H1 (cell line): ENCODE measurements at regions not wholly inside any gene's neighbourhood (a gene's known extent, or its start where the extent isn't known, plus 50 kb on each side); places are given as distances from the start of the nearest gene placed in this dataset.
"Not testable (repeated sequence)": the region's sequence is repeated elsewhere in the genome, so short reads cannot be mapped to it uniquely, and the experiment has no call there.

Source experiments
- CTCF ChIA-PET: fragments of 300-600 bp; sonication (Branson Sonifier 250); formaldehyde crosslinking; loops from one replicate; lab custom pipeline; 2021; ENCODE audit not compliant: partially characterized antibody; lab: Charles Lee
- POLR2A ChIA-PET: fragments of 300-600 bp; sonication (Branson Sonifier 250); formaldehyde crosslinking; loops from one replicate; lab custom pipeline; 2021; ENCODE audit warnings: inconsistent platforms; ENCODE audit not compliant: partially characterized antibody; lab: Charles Lee
- DNase-seq, 2 experiments: peaks; one replicate each; pipeline versions ENCODE4 v3.0.0 to v3.0.0-alpha.2; 2010 to 2022; ENCODE audit warnings: low spot score in 2 of 2, low read depth in 1 of 2, mixed read lengths in 1 of 2
- FAIRE-seq: peaks from 2 replicates; lab custom pipeline; 2011; peaks lifted over from hg19 to GRCh38; lab: Jason Lieb, UNC
- H2AFZ ChIP-seq: 2 replicates; pipeline ENCODE4 v1.8.1; 2012; ENCODE audit warnings: low read length, inconsistent platforms
- H2AK5ac ChIP-seq: 2 replicates; pipeline ENCODE4 v1.6.1; 2013; ENCODE audit warnings: low read depth, low read length
- H2BK120ac ChIP-seq: replicated peaks from 2 replicates; pipeline ENCODE3; 2013; ENCODE audit warnings: low read depth, low read length, inconsistent platforms
- H2BK12ac ChIP-seq: 2 replicates; pipeline ENCODE4 v1.6.1; 2013; ENCODE audit warnings: low read depth, low read length
- H2BK15ac ChIP-seq: 2 replicates; pipeline ENCODE4 v1.6.1; 2013; ENCODE audit warnings: low read length
- H2BK20ac ChIP-seq: 2 replicates; pipeline ENCODE4 v1.6.1; 2013; ENCODE audit warnings: low read length
- H2BK5ac ChIP-seq: 2 replicates; pipeline ENCODE4 v1.6.1; 2013; ENCODE audit warnings: low read depth, low read length
- H3K14ac ChIP-seq: 2 replicates; pipeline ENCODE4 v1.6.1; 2013; ENCODE audit warnings: inconsistent platforms; ENCODE audit not compliant: insufficient read length
- H3K18ac ChIP-seq: 2 replicates; pipeline ENCODE4 v1.6.1; 2013; ENCODE audit warnings: low read length; ENCODE audit errors: extremely low read depth
- H3K23ac ChIP-seq: 2 replicates; pipeline ENCODE4 v1.6.1; 2013; ENCODE audit warnings: inconsistent platforms; ENCODE audit not compliant: insufficient read length
- H3K23me2 ChIP-seq: 2 replicates; pipeline ENCODE4 v1.6.1; 2013; ENCODE audit warnings: low read depth, low read length
- H3K27ac ChIP-seq: 2 replicates; pipeline ENCODE4 v1.6.1; 2011; ENCODE audit warnings: low read depth, low read length, inconsistent platforms
- H3K27me3 ChIP-seq, 4 experiments: replicated peaks in 1 of 4; 1 replicate in 1 of 4; 2 replicates in 3 of 4; pipeline versions ENCODE4 v1.6.1 to v1.8.1; 2011 to 2013; ENCODE audit warnings: low read length in 3 of 4, mild to moderate bottlenecking in 3 of 4, inconsistent platforms in 2 of 4, mixed read lengths in 2 of 4, moderate library complexity in 1 of 4; ENCODE audit not compliant: control insufficient read depth in 3 of 4, insufficient read depth in 3 of 4; ENCODE audit errors: extremely low read depth in 1 of 4
- H3K36me3 ChIP-seq, 4 experiments: 2 replicates each; pipeline versions ENCODE4 v1.6.1 to v1.8.1; 2011 to 2013; ENCODE audit warnings: mild to moderate bottlenecking in 4 of 4, low read length in 3 of 4, moderate library complexity in 2 of 4, control low read depth in 1 of 4, inconsistent platforms in 1 of 4; ENCODE audit not compliant: insufficient read depth in 4 of 4, control insufficient read depth in 2 of 4
- H3K4ac ChIP-seq: replicated peaks from 2 replicates; pipeline ENCODE3; 2013; ENCODE audit warnings: low read length, low read depth, mixed read lengths, inconsistent platforms; ENCODE audit not compliant: insufficient read length
- H3K4me1 ChIP-seq, 4 experiments: replicated peaks in 1 of 4; 1 replicate in 1 of 4; 2 replicates in 3 of 4; pipeline versions ENCODE4 v1.6.1 to v1.8.1; 2011 to 2013; ENCODE audit warnings: low read length in 3 of 4, inconsistent platforms in 2 of 4, mixed read lengths in 1 of 4; ENCODE audit not compliant: insufficient read depth in 4 of 4, control insufficient read depth in 3 of 4
- H3K4me2 ChIP-seq, 2 experiments: 2 replicates each; pipeline versions ENCODE4 v1.6.1 to v1.8.1; 2011 to 2013; ENCODE audit warnings: low read depth in 2 of 2, low read length in 2 of 2, control low read depth in 1 of 2, inconsistent platforms in 1 of 2, mild to moderate bottlenecking in 1 of 2; ENCODE audit not compliant: insufficient read depth in 1 of 2
- H3K4me3 ChIP-seq, 4 experiments: fragments of 200-600, 300-600 bp in 1 of 4; sonication (generic), shearing (Covaris generic), sonication (Bioruptor Twin) in 1 of 4; 2 replicates each; pipeline versions ENCODE4 v1.5.1 to v1.8.1; 2011 to 2016; ENCODE audit warnings: low read length in 4 of 4, low read depth in 3 of 4, control low read depth in 2 of 4, inconsistent platforms in 2 of 4, mild to moderate bottlenecking in 2 of 4, mixed read lengths in 1 of 4, moderate library complexity in 1 of 4; ENCODE audit not compliant: insufficient read depth in 2 of 4; ENCODE audit errors: extremely low read depth in 1 of 4
- H3K56ac ChIP-seq: replicated peaks from 2 replicates; pipeline ENCODE3; 2013; ENCODE audit warnings: low read depth, mild to moderate bottlenecking, mixed read lengths, low read length, inconsistent platforms; ENCODE audit not compliant: insufficient read length
- H3K79me1 ChIP-seq: 2 replicates; pipeline ENCODE4 v1.6.1; 2013; ENCODE audit warnings: low read depth, low read length, control low read depth
- H3K79me2 ChIP-seq, 2 experiments: 2 replicates each; pipeline versions ENCODE4 v1.6.1 to v1.8.1; 2012 to 2013; ENCODE audit warnings: low read length in 2 of 2, mild to moderate bottlenecking in 2 of 2, inconsistent platforms in 1 of 2; ENCODE audit not compliant: insufficient read depth in 2 of 2, control insufficient read depth in 1 of 2
- H3K9ac ChIP-seq, 4 experiments: replicated peaks in 1 of 4; 1 replicate in 1 of 4; 2 replicates in 3 of 4; pipeline versions ENCODE4 v1.6.1 to v1.8.1; 2011 to 2013; ENCODE audit warnings: low read depth in 3 of 4, low read length in 3 of 4, control low read depth in 2 of 4, mild to moderate bottlenecking in 2 of 4, moderate library complexity in 2 of 4, inconsistent platforms in 1 of 4; ENCODE audit errors: extremely low read depth in 1 of 4
- H3K9me3 ChIP-seq, 2 experiments: 2 replicates each; pipeline versions ENCODE4 v1.6.1 to v1.8.1; 2012 to 2013; ENCODE audit warnings: mild to moderate bottlenecking in 2 of 2, moderate library complexity in 2 of 2, control low read depth in 1 of 2, inconsistent platforms in 1 of 2, low read depth in 1 of 2, low read length in 1 of 2, mixed read lengths in 1 of 2; ENCODE audit not compliant: insufficient read depth in 2 of 2
- H4K20me1 ChIP-seq, 2 experiments: replicated peaks in 1 of 2; 2 replicates each; pipeline versions ENCODE3 to v1.8.1; 2011 to 2013; ENCODE audit warnings: inconsistent platforms in 2 of 2, low read length in 2 of 2, mild to moderate bottlenecking in 1 of 2; ENCODE audit not compliant: insufficient read depth in 2 of 2, control insufficient read depth in 1 of 2
- H4K5ac ChIP-seq: 2 replicates; pipeline ENCODE4 v1.6.1; 2013; ENCODE audit warnings: low read length, low read depth, mixed read lengths, inconsistent platforms; ENCODE audit not compliant: insufficient read length
- H4K8ac ChIP-seq: 2 replicates; pipeline ENCODE4 v1.8.0; 2013; ENCODE audit warnings: mild to moderate bottlenecking, moderate library complexity, low read length, inconsistent platforms; ENCODE audit not compliant: insufficient read depth; ENCODE audit errors: extremely low read depth
- H4K91ac ChIP-seq: replicated peaks from 2 replicates; pipeline ENCODE3; 2013; ENCODE audit warnings: low read length, mixed read lengths, inconsistent platforms; ENCODE audit not compliant: insufficient read length
- WGBS, 2 experiments: shearing (Covaris generic) in 1 of 2; methylation state at CpG; one replicate each; pipeline versions ENCODE4 v1.1.6 to v1.1.7; 2013 to 2015; ENCODE audit warnings: low lambda C conversion rate in 2 of 2, mixed read lengths in 2 of 2, inconsistent platforms in 1 of 2, low coverage in 1 of 2, missing lambda C conversion rate in 1 of 2; ENCODE audit not compliant: insufficient replicate concordance in 2 of 2, insufficient coverage in 1 of 2, insufficient read length in 1 of 2; ENCODE audit errors: extremely low coverage in 1 of 2, missing lambda C conversion rate in 1 of 2; 5-methylcytosine and 5-hydroxymethylcytosine counted together

DNA sequence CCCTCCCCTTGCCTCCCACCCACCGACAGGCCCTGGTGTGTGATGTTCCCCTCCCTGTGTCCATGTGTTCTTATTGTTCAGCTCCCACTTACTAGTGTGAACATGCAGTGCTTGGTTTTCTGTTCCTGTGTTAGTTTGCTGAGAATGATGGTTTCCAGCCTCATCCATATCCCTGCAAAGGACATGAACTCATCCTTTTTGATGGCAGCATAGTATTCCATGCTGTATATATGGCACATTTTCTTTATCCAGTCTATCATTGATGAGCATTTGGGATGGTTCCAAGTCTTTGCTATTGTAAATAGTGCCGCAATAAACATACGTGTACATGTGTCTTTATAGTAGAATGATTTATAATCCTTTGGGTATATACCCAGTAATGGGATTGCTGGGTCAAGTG is 538.1 kb upstream of the ZNF804A start:
- H3K14ac ChIP-seq, H4K5ac ChIP-seq, DNase-seq, H4K91ac ChIP-seq, H3K27ac ChIP-seq, FAIRE-seq, H4K8ac ChIP-seq, H3K36me3 ChIP-seq, CTCF ChIA-PET, H3K4ac ChIP-seq, H2BK120ac ChIP-seq, H4K20me1 ChIP-seq, H3K79me2 ChIP-seq, H3K27me3 ChIP-seq, H3K23me2 ChIP-seq, H3K9me3 ChIP-seq, H3K79me1 ChIP-seq, H3K4me2 ChIP-seq, H2AK5ac ChIP-seq, H2AFZ ChIP-seq, H2BK5ac ChIP-seq, H3K4me3 ChIP-seq, H2BK20ac ChIP-seq, POLR2A ChIA-PET, H3K18ac ChIP-seq, H2BK12ac ChIP-seq, H3K56ac ChIP-seq, H2BK15ac ChIP-seq, H3K4me1 ChIP-seq, H3K23ac ChIP-seq, H3K9ac ChIP-seq: not testable (repeated sequence)
- 95% methylated on average over 3 of the region's 3 CpGs; no CpG with 5 or more reads in 1 of the 2 experiments for WGBS, 2 experiments
